Spleen (tissue), 11 donors: ENCODE measurements at regions not wholly inside any gene's neighbourhood (a gene's known extent, or its start where the extent isn't known, plus 50 kb on each side); places are given as distances from the start of the nearest gene placed in this dataset.

ENCODE experiments used
- DNase-seq: peaks from one replicate; pipeline ENCODE4 v3.0.0-alpha.2; 2020
- H3K27ac ChIP-seq, 8 donors: fragments of 200-600 bp; sonication (generic) in 7 of 8; 1 replicate in 4 of 8; 2 replicates in 4 of 8; pipeline versions ENCODE4 v1.5.0 to v1.8.0; 2016 to 2021; ENCODE audit warnings: inconsistent platforms in 4 of 8, mild to moderate bottlenecking in 4 of 8, moderate library complexity in 1 of 8
- H3K27me3 ChIP-seq, 7 donors: fragments of 200-600 bp; sonication (generic) in 6 of 7; replicated peaks in 1 of 7; 1 replicate in 4 of 7; 2 replicates in 3 of 7; pipeline versions ENCODE4 v1.5.0 to v1.8.0; 2016 to 2021; ENCODE audit warnings: inconsistent platforms in 3 of 7, mild to moderate bottlenecking in 1 of 7
- H3K36me3 ChIP-seq, 6 donors: fragments of 200-600 bp; sonication (generic) in 5 of 6; 1 replicate in 4 of 6; 2 replicates in 2 of 6; pipeline versions ENCODE4 v1.5.0 to v1.8.0; 2016 to 2021; ENCODE audit warnings: inconsistent platforms in 2 of 6
- H3K4me1 ChIP-seq, 6 donors: fragments of 200-600 bp; sonication (generic) in 5 of 6; 1 replicate in 3 of 6; 2 replicates in 3 of 6; pipeline versions ENCODE4 v1.5.0 to v1.8.0; 2016 to 2021; ENCODE audit warnings: inconsistent platforms in 3 of 6
- H3K4me3 ChIP-seq, 8 donors: fragments of 200-600 bp; sonication (generic) in 7 of 8; 1 replicate in 4 of 8; 2 replicates in 4 of 8; pipeline versions ENCODE4 v1.5.0 to v1.8.0; 2016 to 2021; ENCODE audit warnings: inconsistent platforms in 4 of 8, mild to moderate bottlenecking in 4 of 8, moderate library complexity in 2 of 8
- H3K9me3 ChIP-seq, 8 donors: fragments of 200-600 bp; sonication (generic) in 7 of 8; 1 replicate in 4 of 8; 2 replicates in 4 of 8; pipeline versions ENCODE4 v1.5.0 to v1.8.0; 2016 to 2021; ENCODE audit warnings: inconsistent platforms in 4 of 8
- POLR2A ChIP-seq, 3 donors: fragments of 450-650 bp; IDR thresholded peaks; one replicate each; pipeline ENCODE4 v1.5.1; 2017; ENCODE audit warnings: antibody characterized with exemption in 3 of 3, mild to moderate bottlenecking in 1 of 3
- POLR2AphosphoS5 ChIP-seq, 3 donors: sonication (generic); formaldehyde crosslinking; IDR thresholded peaks; one replicate each; pipeline ENCODE4 v1.5.1; 2017; ENCODE audit warnings: antibody characterized with exemption in 3 of 3
- WGBS, 5 donors: extraction: QIAGEN DNeasy Blood & Tissue Kit in 3 of 5; methylation state at CpG; one replicate each; pipeline versions ENCODE4 v1.1.5 to v1.1.7; 2013 to 2018; 5-methylcytosine and 5-hydroxymethylcytosine counted together
- intact Hi-C: fragments of 100-400 bp; cut with DNase I; formaldehyde crosslinking; loops from one replicate; pipeline ENCODE4 v1.15.0; 2023; ENCODE audit warnings: low total_unique reads
- TF ChIP-seq, protein P1 (sequence below), 11 experiments: fragments of 200-600 bp in 7 of 11; fragments of 450-650 bp in 4 of 11; sonication (generic) in 4 of 11; IDR thresholded peaks in 8 of 11; conservative IDR thresholded peaks in 3 of 11; 1 replicate in 7 of 11; 2 replicates in 4 of 11; pipeline versions ENCODE4 v1.4.0 to v1.8.0; 2016 to 2021; ENCODE audit warnings: antibody characterized with exemption in 11 of 11, inconsistent platforms in 4 of 11, mild to moderate bottlenecking in 1 of 11
- donor health status: healthy with polysubstance abuse.
- donor health status: DM: no; HTN: no; CAD: no; lungs with moderate emphysema.
- donor health status: DM: no; HTN: no; CAD: no.
- donor health status: Bipolar disorder and iron deficiency.
- donor health status: healthy.
- donor health status: DM: no; HTN: no; CAD: no.
- donor health status: DM: yes; HTN: yes; CAD: no.

DNA sequence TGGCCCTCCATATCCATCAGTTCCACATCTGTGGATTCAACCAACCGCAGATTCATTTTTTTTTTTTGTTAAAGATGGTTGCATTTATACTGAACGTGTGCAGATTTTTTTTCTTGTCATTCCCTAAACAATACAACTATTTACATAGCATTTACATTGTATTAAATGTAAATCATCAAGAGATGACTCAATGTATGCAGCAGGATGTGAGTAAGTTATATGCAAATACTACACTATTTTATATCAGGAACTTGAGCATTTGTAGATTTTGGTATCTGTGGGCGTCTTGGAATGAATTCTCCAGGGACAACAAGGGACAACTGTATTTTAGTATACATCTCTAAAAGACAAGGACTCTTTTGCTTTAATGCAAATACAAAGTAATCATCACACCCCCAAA lies 299.2 kb upstream of the ZNF608 start:
- TF ChIP-seq, protein P1, sequence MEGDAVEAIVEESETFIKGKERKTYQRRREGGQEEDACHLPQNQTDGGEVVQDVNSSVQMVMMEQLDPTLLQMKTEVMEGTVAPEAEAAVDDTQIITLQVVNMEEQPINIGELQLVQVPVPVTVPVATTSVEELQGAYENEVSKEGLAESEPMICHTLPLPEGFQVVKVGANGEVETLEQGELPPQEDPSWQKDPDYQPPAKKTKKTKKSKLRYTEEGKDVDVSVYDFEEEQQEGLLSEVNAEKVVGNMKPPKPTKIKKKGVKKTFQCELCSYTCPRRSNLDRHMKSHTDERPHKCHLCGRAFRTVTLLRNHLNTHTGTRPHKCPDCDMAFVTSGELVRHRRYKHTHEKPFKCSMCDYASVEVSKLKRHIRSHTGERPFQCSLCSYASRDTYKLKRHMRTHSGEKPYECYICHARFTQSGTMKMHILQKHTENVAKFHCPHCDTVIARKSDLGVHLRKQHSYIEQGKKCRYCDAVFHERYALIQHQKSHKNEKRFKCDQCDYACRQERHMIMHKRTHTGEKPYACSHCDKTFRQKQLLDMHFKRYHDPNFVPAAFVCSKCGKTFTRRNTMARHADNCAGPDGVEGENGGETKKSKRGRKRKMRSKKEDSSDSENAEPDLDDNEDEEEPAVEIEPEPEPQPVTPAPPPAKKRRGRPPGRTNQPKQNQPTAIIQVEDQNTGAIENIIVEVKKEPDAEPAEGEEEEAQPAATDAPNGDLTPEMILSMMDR (IDR thresholded peaks at IDR 0.05 in 8 of 11, conservative IDR thresholded peaks at IDR 0.05 in 3 of 11) = no peak
- Histone ChIP-seq H3K36me3 (no peaks in the 10 kb centered on the region), H3K4me3 (no peak overlapping the region), H3K27me3 (no peaks in the 10 kb centered on the region), H3K4me1 (no peaks in the 10 kb centered on the region), H3K27ac (no peak overlapping the region), H3K9me3 (no peaks in the 10 kb centered on the region)
- 83 to 86% (median 85%) methylated on average over 3 of the region's 3 CpGs for WGBS, 5 donors
- intact Hi-C loops = no loop called here
- no peak for DNase-seq

GRCh38 chr5:125046838-125047237 lies 300.4 kb upstream of the ZNF608 start:
- intact Hi-C loops = no loop called here
- no peak for DNase-seq

DNA sequence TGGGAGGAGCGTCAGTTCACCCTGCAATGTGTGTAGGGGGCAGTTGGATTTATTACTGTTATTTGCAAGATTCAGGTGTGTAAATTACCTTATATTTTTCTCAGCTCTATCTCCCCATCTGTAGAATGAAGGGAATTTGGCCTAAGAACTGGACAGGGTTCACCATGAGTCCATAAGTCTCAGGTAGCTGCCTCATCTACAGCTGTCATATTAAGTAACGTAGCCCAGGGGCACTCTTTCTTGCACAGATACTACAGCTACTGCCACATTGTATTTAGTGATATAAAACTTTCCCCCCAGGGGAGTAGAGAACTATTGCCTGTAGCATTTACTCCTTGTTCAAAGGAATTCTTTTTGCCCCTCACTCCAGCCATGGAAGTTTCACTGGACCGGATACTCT lies 301.4 kb upstream of the ZNF608 start:
- Histone ChIP-seq H3K27me3 (no peaks in the 10 kb centered on the region), H3K27ac (no peak overlapping the region), H3K36me3 (no peaks in the 10 kb centered on the region), H3K4me3 (no peak overlapping the region), H3K4me1 (no peaks in the 10 kb centered on the region), H3K9me3 (no peaks in the 10 kb centered on the region)
- intact Hi-C loops = no loop called here
- no peak for TF ChIP-seq POLR2A (IDR thresholded peaks at IDR 0.05)
- TF ChIP-seq, protein P1 (IDR thresholded peaks at IDR 0.05 in 8 of 11, conservative IDR thresholded peaks at IDR 0.05 in 3 of 11) = no peak
- TF ChIP-seq POLR2AphosphoS5 (IDR thresholded peaks at IDR 0.05) = no peak
- 93 to 97% (median 97%) methylated on average over 3 of the region's 3 CpGs for WGBS, 5 donors
- no peak for DNase-seq

More at GRCh38 chr5:125046838-125047237, 300.4 kb upstream of the ZNF608 start:
- H3K36me3 ChIP-seq = no peaks in the 10 kb centered on the region
- TF ChIP-seq POLR2AphosphoS5 (IDR thresholded peaks at IDR 0.05) (no peak), POLR2A (IDR thresholded peaks at IDR 0.05) (no peak)
- TF ChIP-seq, protein P1 (IDR thresholded peaks at IDR 0.05 in 8 of 11, conservative IDR thresholded peaks at IDR 0.05 in 3 of 11) = no peak
- no peaks in the 10 kb centered on the region for H3K27me3 ChIP-seq
- H3K4me1 ChIP-seq = no peaks in the 10 kb centered on the region
- no peak overlapping the region for H3K27ac ChIP-seq
- no peak overlapping the region for H3K4me3 ChIP-seq
- WGBS, 5 donors = 91 to 100% (median 96%) methylated on average over 1 of the region's 1 CpG
- H3K9me3 ChIP-seq = no peaks in the 10 kb centered on the region

GRCh38 chr5:125049721-125050702 lies 303.6 kb upstream of the ZNF608 start:
- Histone ChIP-seq H3K9me3 (no peaks in the 10 kb centered on the region), H3K27me3 (no peaks in the 10 kb centered on the region), H3K27ac (no peak overlapping the region), H3K4me1 (no peaks in the 10 kb centered on the region), H3K4me3 (no peak overlapping the region), H3K36me3 (no peaks in the 10 kb centered on the region)
- intact Hi-C loops = no loop called here
- DNase-seq = no peak
- TF ChIP-seq, protein P1 (IDR thresholded peaks at IDR 0.05 in 8 of 11, conservative IDR thresholded peaks at IDR 0.05 in 3 of 11) = no peak
- TF ChIP-seq POLR2AphosphoS5 (IDR thresholded peaks at IDR 0.05) (no peak), POLR2A (IDR thresholded peaks at IDR 0.05) (no peak)
- WGBS, 5 donors = 78 to 85% (median 83%) methylated on average over 6 of the region's 6 CpGs
